HCT116 (cell line): ENCODE measurements at regions not wholly inside any gene's neighbourhood (a gene's known extent, or its start where the extent isn't known, plus 50 kb on each side); places are given as distances from the start of the nearest gene placed in this dataset.

Source experiments
- ATAC-seq: fragments of 200-7000 bp; cut with Tn5 transposase; 2 replicates; pipeline ENCODE4 v1.9.1; 2020; ENCODE audit warnings: mild to moderate bottlenecking, moderate library complexity
- BruUV-seq: library from RNA; stranded (reverse); fragments of 400-500 nt; replicated peaks from 2 replicates; lab custom pipeline; 2021; lab: Mats Ljungman, UMichigan
- CTCF ChIA-PET: fragments of 300-600 bp; sonication (Branson Sonifier 250); formaldehyde crosslinking; loops from one replicate; lab custom pipeline; 2021; ENCODE audit warnings: antibody characterized with exemption; lab: Charles Lee
- POLR2A ChIA-PET: fragments of 300-600, 350-600 bp; sonication (Branson Sonifier 250); formaldehyde crosslinking; loops from one replicate; lab custom pipeline; 2021; ENCODE audit warnings: antibody characterized with exemption; lab: Charles Lee
- RAD21 ChIA-PET, 2 experiments: fragments of 300-600 bp; sonication (Branson Sonifier 250); formaldehyde crosslinking; loops; one replicate each; lab custom pipeline; 2023; ENCODE audit warnings: low total read pairs in 2 of 2; ENCODE audit not compliant: uncharacterized antibody in 2 of 2, unreplicated experiment in 2 of 2, low non-redundant PET in 1 of 2; lab: Charles Lee
- DNase-seq: peaks from one replicate; pipeline ENCODE4 v3.0.0-alpha.2; 2010; ENCODE audit warnings: low read depth, low spot score
- H2AFZ ChIP-seq: fragments of 200-600 bp; shearing (Covaris generic), sonication (generic); 2 replicates; pipeline ENCODE4 v1.6.1; 2017; ENCODE audit warnings: low read depth, mixed run types, mixed read lengths, antibody characterized with exemption, low read length; ENCODE audit not compliant: poor library complexity, severe bottlenecking
- H3K27ac ChIP-seq: 2 replicates; pipeline ENCODE4 v1.5.1; 2012; ENCODE audit warnings: low read depth, low read length
- H3K27me3 ChIP-seq: fragments of 200-600 bp; sonication (generic); 2 replicates; pipeline ENCODE4 v1.6.1; 2016; ENCODE audit warnings: mixed run types, low read length, mixed read lengths; ENCODE audit not compliant: insufficient read depth
- H3K36me3 ChIP-seq, 2 experiments: fragments of 200-500 bp in 1 of 2; fragments of 200-600 bp in 1 of 2; sonication (Bioruptor generic) in 1 of 2; sonication (generic) in 1 of 2; 2 replicates each; pipeline versions ENCODE4 v1.5.1 to v1.6.1; 2014 to 2016; ENCODE audit warnings: low read length in 2 of 2, inconsistent platforms in 1 of 2, mixed read lengths in 1 of 2, mixed run types in 1 of 2; ENCODE audit not compliant: insufficient read depth in 2 of 2, control insufficient read depth in 1 of 2
- H3K4me1 ChIP-seq, 2 experiments: fragments of 200-600 bp in 1 of 2; sonication (generic) in 1 of 2; 2 replicates each; pipeline versions ENCODE4 v1.5.1 to v1.6.1; 2012 to 2017; ENCODE audit warnings: low read length in 2 of 2, inconsistent platforms in 1 of 2, mild to moderate bottlenecking in 1 of 2, mixed read lengths in 1 of 2, mixed run types in 1 of 2, moderate library complexity in 1 of 2; ENCODE audit not compliant: insufficient read depth in 2 of 2, control insufficient read depth in 1 of 2
- H3K4me2 ChIP-seq: fragments of 200-600 bp; sonication (generic); 2 replicates; pipeline ENCODE4 v1.6.1; 2017; ENCODE audit warnings: mixed run types, low read length, mixed read lengths
- H3K4me3 ChIP-seq, 2 experiments: fragments of 200-600 bp in 1 of 2; sonication (generic) in 1 of 2; replicated peaks in 1 of 2; 2 replicates each; pipeline ENCODE4 v1.5.1; 2011 to 2016; ENCODE audit warnings: low read length in 2 of 2, control low read depth in 1 of 2, low read depth in 1 of 2, mild to moderate bottlenecking in 1 of 2, mixed read lengths in 1 of 2, mixed run types in 1 of 2
- H3K79me2 ChIP-seq: fragments of 200-600 bp; sonication (generic); 2 replicates; pipeline ENCODE4 v1.6.1; 2017; ENCODE audit warnings: mild to moderate bottlenecking, mixed run types, low read length, moderate library complexity, mixed read lengths; ENCODE audit not compliant: insufficient read depth
- H3K9ac ChIP-seq: fragments of 200-600 bp; sonication (generic); 2 replicates; pipeline ENCODE4 v1.6.1; 2016; ENCODE audit warnings: low read length, mixed read lengths
- H3K9me2 ChIP-seq: fragments of 200-600 bp; sonication (generic), shearing (Covaris generic); 2 replicates; pipeline ENCODE4 v1.6.1; 2017; ENCODE audit warnings: mixed run types, mild to moderate bottlenecking, moderate library complexity; ENCODE audit not compliant: insufficient read depth
- H3K9me3 ChIP-seq, 2 experiments: fragments of 200-500 bp in 1 of 2; fragments of 200-600 bp in 1 of 2; sonication (Bioruptor generic) in 1 of 2; sonication (generic) in 1 of 2; 2 replicates each; pipeline ENCODE4 v1.6.1; 2014 to 2017; ENCODE audit warnings: low read length in 2 of 2, mixed read lengths in 2 of 2, inconsistent platforms in 1 of 2, low read depth in 1 of 2, mild to moderate bottlenecking in 1 of 2, mixed run types in 1 of 2, moderate library complexity in 1 of 2; ENCODE audit not compliant: control insufficient read depth in 1 of 2, insufficient read depth in 1 of 2
- H4K20me1 ChIP-seq: fragments of 200-600 bp; sonication (generic), shearing (Covaris generic); 2 replicates; pipeline ENCODE4 v1.6.1; 2017; ENCODE audit warnings: mixed run types, mild to moderate bottlenecking, moderate library complexity; ENCODE audit not compliant: insufficient read depth
- CBX3 ChIP-seq: IDR thresholded peaks from 2 replicates; pipeline ENCODE4 v1.6.1; 2012; ENCODE audit warnings: low read depth
- ELF1 ChIP-seq: IDR thresholded peaks from 2 replicates; pipeline ENCODE4 v1.6.1; 2012; ENCODE audit warnings: low read depth, borderline replicate concordance
- EZH2 ChIP-seq: fragments of 200-600 bp; sonication (generic); IDR thresholded peaks from 2 replicates; pipeline ENCODE4 v1.6.1; 2017; ENCODE audit warnings: antibody characterized with exemption, mixed run types
- FOSL1 ChIP-seq: IDR thresholded peaks from 2 replicates; pipeline ENCODE4 v1.6.1; 2012; ENCODE audit warnings: low read depth
- POLR2AphosphoS5 ChIP-seq: IDR thresholded peaks from 2 replicates; pipeline ENCODE4 v1.6.1; 2011; ENCODE audit warnings: mild to moderate bottlenecking, low read depth, low read length, moderate library complexity
- RAD21 ChIP-seq: IDR thresholded peaks from 2 replicates; pipeline ENCODE4 v1.6.1; 2012; ENCODE audit warnings: low read depth, mild to moderate bottlenecking
- SIN3A ChIP-seq: IDR thresholded peaks from 2 replicates; pipeline ENCODE4 v1.6.1; 2012; ENCODE audit warnings: low read depth
- SP1 ChIP-seq: IDR thresholded peaks from 2 replicates; pipeline ENCODE4 v1.6.1; 2012; ENCODE audit warnings: low read depth
- SRF ChIP-seq: IDR thresholded peaks from 2 replicates; pipeline ENCODE4 v1.6.1; 2012; ENCODE audit warnings: low read depth
- TCF7L2 ChIP-seq: IDR thresholded peaks from 2 replicates; pipeline ENCODE4 v1.7.0; 2011; ENCODE audit warnings: borderline replicate concordance, inconsistent platforms; ENCODE audit not compliant: insufficient read depth, insufficient read length; ENCODE audit errors: extremely low read depth
- ZFX ChIP-seq: fragments of 450-650 bp; IDR thresholded peaks from 2 replicates; pipeline ENCODE4 v1.6.1; 2017
- ZNF274 ChIP-seq: fragments of 200-500 bp; sonication (Bioruptor generic); IDR thresholded peaks from 2 replicates; pipeline ENCODE4 v1.6.1; 2014; ENCODE audit warnings: mild to moderate bottlenecking, low read depth, low read length, inconsistent platforms
- intact Hi-C: fragments of 100-400 bp; cut with micrococcal nuclease; formaldehyde crosslinking; loops from 2 replicates; pipeline ENCODE4 v1.10.0; 2022
- TF ChIP-seq, protein P1 (sequence below): IDR thresholded peaks from 2 replicates; pipeline ENCODE4 v1.6.1; 2012; ENCODE audit warnings: low read depth
- TF ChIP-seq, protein P2 (sequence below): IDR thresholded peaks from 2 replicates; pipeline ENCODE4 v1.6.1; 2012
- TF ChIP-seq, protein P3 (sequence below): IDR thresholded peaks from 2 replicates; pipeline ENCODE4 v1.6.1; 2012
- TF ChIP-seq, protein P4 (sequence below): IDR thresholded peaks from 2 replicates; pipeline ENCODE4 v1.6.1; 2011; ENCODE audit warnings: mild to moderate bottlenecking, low read length, moderate library complexity; ENCODE audit not compliant: insufficient replicate concordance; ENCODE audit errors: extremely low read depth

DNA sequence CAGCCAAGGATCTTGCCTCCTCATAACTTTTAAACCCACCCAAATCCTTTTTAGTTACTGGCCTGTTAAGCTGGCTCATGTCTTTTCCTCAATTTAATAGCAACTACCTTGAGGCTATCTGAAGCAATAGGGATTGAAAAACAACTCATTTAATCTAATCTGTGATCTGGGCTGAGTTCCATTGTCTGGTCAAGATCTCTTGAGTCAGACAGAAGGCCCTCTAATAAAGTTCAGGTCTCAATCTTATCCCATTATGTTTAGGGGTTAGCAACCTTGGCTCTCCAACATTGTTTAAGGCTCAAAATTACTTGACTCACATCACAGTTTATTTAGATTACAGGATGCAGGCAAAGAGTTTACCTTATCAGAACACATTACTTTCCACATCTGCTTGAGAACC is 436.1 kb downstream of the ANKRD50 start:
- Histone ChIP-seq H3K27ac (no peak overlapping the region), H3K4me3 (no peak overlapping the region), H3K4me2 (no peak overlapping the region), H3K4me1 (0 out of 4 replicates have a peak, but pooled peaks cover 0 to 5% of the 10 kb centered on the region in 2 experiments), H3K79me2 (no peaks in the 10 kb centered on the region), H3K36me3 (no peaks in the 10 kb centered on the region), H3K9me2 (no peaks in the 10 kb centered on the region), H3K9ac (no peak overlapping the region), H3K27me3 (no peaks in the 10 kb centered on the region)
- no peak for ATAC-seq
- intact Hi-C loops, result no loop called here
- DNase-seq, result no peak
- CTCF ChIA-PET, result no interaction called here
- TF ChIP-seq ZNF274 (no peak), RAD21 (no peak), ELF1 (no peak), CBX3 (no peak), EZH2 (no peak), SIN3A (no peak)
- TF ChIP-seq, protein P1, sequence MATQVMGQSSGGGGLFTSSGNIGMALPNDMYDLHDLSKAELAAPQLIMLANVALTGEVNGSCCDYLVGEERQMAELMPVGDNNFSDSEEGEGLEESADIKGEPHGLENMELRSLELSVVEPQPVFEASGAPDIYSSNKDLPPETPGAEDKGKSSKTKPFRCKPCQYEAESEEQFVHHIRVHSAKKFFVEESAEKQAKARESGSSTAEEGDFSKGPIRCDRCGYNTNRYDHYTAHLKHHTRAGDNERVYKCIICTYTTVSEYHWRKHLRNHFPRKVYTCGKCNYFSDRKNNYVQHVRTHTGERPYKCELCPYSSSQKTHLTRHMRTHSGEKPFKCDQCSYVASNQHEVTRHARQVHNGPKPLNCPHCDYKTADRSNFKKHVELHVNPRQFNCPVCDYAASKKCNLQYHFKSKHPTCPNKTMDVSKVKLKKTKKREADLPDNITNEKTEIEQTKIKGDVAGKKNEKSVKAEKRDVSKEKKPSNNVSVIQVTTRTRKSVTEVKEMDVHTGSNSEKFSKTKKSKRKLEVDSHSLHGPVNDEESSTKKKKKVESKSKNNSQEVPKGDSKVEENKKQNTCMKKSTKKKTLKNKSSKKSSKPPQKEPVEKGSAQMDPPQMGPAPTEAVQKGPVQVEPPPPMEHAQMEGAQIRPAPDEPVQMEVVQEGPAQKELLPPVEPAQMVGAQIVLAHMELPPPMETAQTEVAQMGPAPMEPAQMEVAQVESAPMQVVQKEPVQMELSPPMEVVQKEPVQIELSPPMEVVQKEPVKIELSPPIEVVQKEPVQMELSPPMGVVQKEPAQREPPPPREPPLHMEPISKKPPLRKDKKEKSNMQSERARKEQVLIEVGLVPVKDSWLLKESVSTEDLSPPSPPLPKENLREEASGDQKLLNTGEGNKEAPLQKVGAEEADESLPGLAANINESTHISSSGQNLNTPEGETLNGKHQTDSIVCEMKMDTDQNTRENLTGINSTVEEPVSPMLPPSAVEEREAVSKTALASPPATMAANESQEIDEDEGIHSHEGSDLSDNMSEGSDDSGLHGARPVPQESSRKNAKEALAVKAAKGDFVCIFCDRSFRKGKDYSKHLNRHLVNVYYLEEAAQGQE, result no peak
- TF ChIP-seq, all 23 proteins: peak for 0
- ChIA-PET RAD21 (no interaction called here), POLR2A (no interaction called here)
- no TSS peak for BruUV-seq
- Histone ChIP-seq H4K20me1 (no peaks in the 10 kb centered on the region), H2AFZ (no peak overlapping the region), H3K9me3 (no peaks in the 10 kb centered on the region)

DNA sequence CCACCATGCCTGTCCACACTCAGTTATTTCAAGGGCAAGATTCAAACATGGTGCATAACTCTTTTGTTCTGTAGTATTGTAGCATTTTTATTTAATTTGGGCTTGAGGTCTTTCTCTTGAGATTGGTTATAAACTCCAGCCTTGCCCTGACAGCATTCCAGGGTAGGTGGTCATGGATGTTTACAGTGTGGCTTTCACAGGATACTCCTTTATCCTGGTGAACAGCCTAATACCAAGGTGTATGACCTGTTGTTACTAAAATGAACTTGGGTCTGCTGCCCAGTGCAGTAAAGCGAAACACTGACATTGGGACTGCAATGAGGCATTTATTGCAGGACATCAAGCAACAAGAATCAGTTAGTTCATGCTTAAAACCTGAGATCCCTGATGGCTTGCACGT is 434.8 kb downstream of the ANKRD50 start:
- Histone ChIP-seq H3K9me2 (no peaks in the 10 kb centered on the region), H3K4me2 (no peak overlapping the region), H4K20me1 (no peaks in the 10 kb centered on the region), H3K27ac (no peak overlapping the region), H3K4me1 (0 out of 4 replicates have a peak, but pooled peaks cover 0 to 5% of the 10 kb centered on the region in 2 experiments), H3K9me3 (no peaks in the 10 kb centered on the region), H3K9ac (no peak overlapping the region), H3K79me2 (no peaks in the 10 kb centered on the region), H3K36me3 (no peaks in the 10 kb centered on the region), H2AFZ (no peak overlapping the region), H3K4me3 (no peak overlapping the region), H3K27me3 (no peaks in the 10 kb centered on the region)
- ChIA-PET CTCF (no interaction called here), RAD21 (no interaction called here), POLR2A (no interaction called here)
- BruUV-seq, result no TSS peak
- intact Hi-C loops, result no loop called here
- ATAC-seq, result no peak
- DNase-seq, result no peak
- TF ChIP-seq POLR2AphosphoS5 (no peak), SIN3A (no peak), TCF7L2 (no peak), SRF (no peak), ZNF274 (no peak), SP1 (no peak), RAD21 (no peak), ZFX (no peak), ELF1 (no peak), FOSL1 (no peak)
- TF ChIP-seq, protein P2, sequence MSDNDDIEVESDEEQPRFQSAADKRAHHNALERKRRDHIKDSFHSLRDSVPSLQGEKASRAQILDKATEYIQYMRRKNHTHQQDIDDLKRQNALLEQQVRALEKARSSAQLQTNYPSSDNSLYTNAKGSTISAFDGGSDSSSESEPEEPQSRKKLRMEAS, result no peak
- TF ChIP-seq, protein P3, sequence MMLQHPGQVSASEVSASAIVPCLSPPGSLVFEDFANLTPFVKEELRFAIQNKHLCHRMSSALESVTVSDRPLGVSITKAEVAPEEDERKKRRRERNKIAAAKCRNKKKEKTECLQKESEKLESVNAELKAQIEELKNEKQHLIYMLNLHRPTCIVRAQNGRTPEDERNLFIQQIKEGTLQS, result no peak
- TF ChIP-seq, protein P4, sequence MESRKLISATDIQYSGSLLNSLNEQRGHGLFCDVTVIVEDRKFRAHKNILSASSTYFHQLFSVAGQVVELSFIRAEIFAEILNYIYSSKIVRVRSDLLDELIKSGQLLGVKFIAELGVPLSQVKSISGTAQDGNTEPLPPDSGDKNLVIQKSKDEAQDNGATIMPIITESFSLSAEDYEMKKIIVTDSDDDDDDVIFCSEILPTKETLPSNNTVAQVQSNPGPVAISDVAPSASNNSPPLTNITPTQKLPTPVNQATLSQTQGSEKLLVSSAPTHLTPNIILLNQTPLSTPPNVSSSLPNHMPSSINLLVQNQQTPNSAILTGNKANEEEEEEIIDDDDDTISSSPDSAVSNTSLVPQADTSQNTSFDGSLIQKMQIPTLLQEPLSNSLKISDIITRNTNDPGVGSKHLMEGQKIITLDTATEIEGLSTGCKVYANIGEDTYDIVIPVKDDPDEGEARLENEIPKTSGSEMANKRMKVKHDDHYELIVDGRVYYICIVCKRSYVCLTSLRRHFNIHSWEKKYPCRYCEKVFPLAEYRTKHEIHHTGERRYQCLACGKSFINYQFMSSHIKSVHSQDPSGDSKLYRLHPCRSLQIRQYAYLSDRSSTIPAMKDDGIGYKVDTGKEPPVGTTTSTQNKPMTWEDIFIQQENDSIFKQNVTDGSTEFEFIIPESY, result no peak
